ENCODE measurements at regions not wholly inside any gene's neighbourhood (a gene's known extent, or its start where the extent isn't known, plus 50 kb on each side); places are given as distances from the start of the nearest gene placed in this dataset.

GRCh38 chr16:63841271-63841670, 1280.6 kb downstream of the CDH11 start:
- TF ChIP-seq MAX (IDR thresholded peaks at IDR 0.05; ENCODE audit: low read depth, low read length), result no peak
- TF ChIP-seq CTCF (IDR thresholded peaks at IDR 0.05; ENCODE audit: low read depth, low read length), result no peak
- no peak for TF ChIP-seq POLR2A (IDR thresholded peaks at IDR 0.05; ENCODE audit: extremely low read depth, insufficient read length)
- no peak for TF ChIP-seq MYC (IDR thresholded peaks at IDR 0.05; ENCODE audit: low read depth, low read length)
- DNase-seq (ENCODE audit: low read depth), result no peak
- no peak overlapping the region for H3K4me3 ChIP-seq (ENCODE audit: low read depth, low read length)

- no peak for TF ChIP-seq MAX (IDR thresholded peaks at IDR 0.05; ENCODE audit: low read depth, low read length)
- DNase-seq (ENCODE audit: low read depth), result no peak
- H3K4me3 ChIP-seq (ENCODE audit: low read depth, low read length), result no peak overlapping the region
Observed at GRCh38 chr16:63830061-63830460, 1291.8 kb downstream of the CDH11 start.

- TF ChIP-seq MAX (IDR thresholded peaks at IDR 0.05; ENCODE audit: low read depth, low read length), result no peak
- no peak for TF ChIP-seq CTCF (IDR thresholded peaks at IDR 0.05; ENCODE audit: low read depth, low read length)
- TF ChIP-seq POLR2A (IDR thresholded peaks at IDR 0.05; ENCODE audit: extremely low read depth, insufficient read length), result no peak
- TF ChIP-seq MYC (IDR thresholded peaks at IDR 0.05; ENCODE audit: low read depth, low read length), result no peak
- no peak overlapping the region for H3K4me3 ChIP-seq (ENCODE audit: low read depth, low read length)
- DNase-seq (ENCODE audit: low read depth), result no peak
Observed at GRCh38 chr16:63822818-63823217, 1299.0 kb downstream of the CDH11 start.

- no peak for DNase-seq (ENCODE audit: low read depth)
- H3K4me3 ChIP-seq (ENCODE audit: low read depth, low read length), result no peak overlapping the region
- TF ChIP-seq POLR2A (IDR thresholded peaks at IDR 0.05; ENCODE audit: extremely low read depth, insufficient read length) (no peak), MYC (IDR thresholded peaks at IDR 0.05; ENCODE audit: low read depth, low read length) (no peak), CTCF (IDR thresholded peaks at IDR 0.05; ENCODE audit: low read depth, low read length) (no peak), MAX (IDR thresholded peaks at IDR 0.05; ENCODE audit: low read depth, low read length) (no peak)
Observed at GRCh38 chr16:63816276-63816675, 1305.6 kb downstream of the CDH11 start.

- no peak for DNase-seq (ENCODE audit: low read depth)
- TF ChIP-seq MYC (IDR thresholded peaks at IDR 0.05; ENCODE audit: low read depth, low read length) (no peak), POLR2A (IDR thresholded peaks at IDR 0.05; ENCODE audit: extremely low read depth, insufficient read length) (no peak), CTCF (IDR thresholded peaks at IDR 0.05; ENCODE audit: low read depth, low read length) (no peak), MAX (IDR thresholded peaks at IDR 0.05; ENCODE audit: low read depth, low read length) (no peak)
- H3K4me3 ChIP-seq (ENCODE audit: low read depth, low read length), result no peak overlapping the region
Observed at GRCh38 chr16:63813862-63814261, 1308.0 kb downstream of the CDH11 start.

GRCh38 chr16:63808730-63809129, 1313.1 kb downstream of the CDH11 start:
- DNase-seq (ENCODE audit: low read depth), result no peak
- TF ChIP-seq MAX (IDR thresholded peaks at IDR 0.05; ENCODE audit: low read depth, low read length) (no peak), CTCF (IDR thresholded peaks at IDR 0.05; ENCODE audit: low read depth, low read length) (no peak), POLR2A (IDR thresholded peaks at IDR 0.05; ENCODE audit: extremely low read depth, insufficient read length) (no peak), MYC (IDR thresholded peaks at IDR 0.05; ENCODE audit: low read depth, low read length) (no peak)

More at GRCh38 chr16:63808730-63809129, 1313.1 kb downstream of the CDH11 start:
- no peak overlapping the region for H3K4me3 ChIP-seq (ENCODE audit: low read depth, low read length)
